ENCODE measurements at regions not wholly inside any gene's neighbourhood (a gene's known extent, or its start where the extent isn't known, plus 50 kb on each side); places are given as distances from the start of the nearest gene placed in this dataset.

GRCh38 chr11:122521626-122522025 is 133.9 kb upstream of the UBASH3B start:
- DNase-seq: no peak

GRCh38 chr11:122517403-122518379 is 137.8 kb upstream of the UBASH3B start:
- no peak for DNase-seq

- no peak for DNase-seq
Observed at GRCh38 chr11:122516686-122517085, 138.8 kb upstream of the UBASH3B start.

GRCh38 chr11:122513997-122514396 is 141.5 kb upstream of the UBASH3B start:
- DNase-seq: no peak

GRCh38 chr11:122513328-122513727 is 142.2 kb upstream of the UBASH3B start:
- no peak for DNase-seq

- DNase-seq: no peak
Observed at GRCh38 chr11:122512688-122513087, 142.8 kb upstream of the UBASH3B start.

- no peak for DNase-seq
Observed at GRCh38 chr11:122509899-122510298, 145.6 kb upstream of the UBASH3B start.

GRCh38 chr11:122509091-122509490 is 146.4 kb upstream of the UBASH3B start:
- DNase-seq: no peak

GRCh38 chr11:122505304-122506006 is 150.1 kb upstream of the UBASH3B start:
- DNase-seq: peak; percentile 88

GRCh38 chr11:122494221-122494620 is 161.3 kb upstream of the UBASH3B start:
- DNase-seq: peak; percentile 39

GRCh38 chr11:122491509-122491908 is 164.0 kb upstream of the UBASH3B start:
- peak; percentile 38 for DNase-seq

GRCh38 chr11:122488892-122489706 is 166.4 kb upstream of the UBASH3B start:
- DNase-seq: no peak

- DNase-seq: no peak
Observed at GRCh38 chr11:122487669-122488068, 167.9 kb upstream of the UBASH3B start.

- DNase-seq: no peak
Observed at GRCh38 chr11:122486793-122487495, 168.6 kb upstream of the UBASH3B start.

- no peak for DNase-seq
Observed at GRCh38 chr11:122478986-122479385, 176.5 kb upstream of the UBASH3B start.

GRCh38 chr11:122468965-122469364 is 186.6 kb upstream of the UBASH3B start:
- no peak for DNase-seq

GRCh38 chr11:122463530-122463929 is 192.0 kb upstream of the UBASH3B start:
- no peak for DNase-seq

- no peak for DNase-seq
Observed at GRCh38 chr11:122459064-122459463, 196.5 kb upstream of the UBASH3B start.

- peak; percentile 24 for DNase-seq
Observed at GRCh38 chr11:122453586-122453985, 201.9 kb upstream of the UBASH3B start.

- DNase-seq: no peak
Observed at GRCh38 chr11:122451911-122452310, 203.6 kb upstream of the UBASH3B start.

GRCh38 chr11:122441666-122442035 is 213.9 kb upstream of the UBASH3B start:
- DNase-seq: no peak

Measured in right hindlimb (tissue), 1 donor.